ENCODE measurements at regions not wholly inside any gene's neighbourhood (a gene's known extent, or its start where the extent isn't known, plus 50 kb on each side); places are given as distances from the start of the nearest gene placed in this dataset.

DNA sequence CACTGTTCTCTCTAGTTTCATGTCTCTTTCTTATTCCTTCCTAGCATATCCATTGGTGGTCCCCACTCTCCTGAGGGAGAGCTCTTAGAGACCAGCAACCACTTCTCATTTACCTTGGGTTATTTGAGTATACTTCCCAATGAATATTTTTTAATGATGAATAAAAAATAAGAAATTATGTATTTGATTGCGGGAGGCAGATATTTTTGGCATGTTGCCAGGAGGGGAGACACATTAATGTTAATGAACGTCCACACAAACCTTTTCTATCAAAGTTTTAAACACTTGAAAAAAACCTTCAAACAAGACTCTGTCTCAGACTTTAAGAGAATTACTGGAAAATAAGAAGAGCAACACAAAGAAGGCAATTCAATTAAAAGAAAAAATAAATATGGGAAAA lies 260.6 kb upstream of the MAGI2 start:
- no peaks in the 10 kb centered on the region for H3K9me3 ChIP-seq (ENCODE audit: low read depth, low read length)
- H3K36me3 ChIP-seq (ENCODE audit: insufficient read depth, low read length): no peaks in the 10 kb centered on the region
- H3K4me3 ChIP-seq: no peak overlapping the region
- no peak overlapping the region for H3K9ac ChIP-seq (ENCODE audit: insufficient read length)
- DNase-seq (ENCODE audit: low read depth, low spot score): no peak
- TF ChIP-seq FOXP2 (optimal IDR thresholded peaks at IDR 0.05; ENCODE audit: control extremely low read depth, extremely low read length, insufficient read depth) (no peak), EZH2 (IDR thresholded peaks at IDR 0.05) (no peak), POLR2AphosphoS5 (IDR thresholded peaks at IDR 0.05; ENCODE audit: borderline replicate concordance, low read depth, low read length) (no peak)
- no peak overlapping the region for H3K27ac ChIP-seq

DNA sequence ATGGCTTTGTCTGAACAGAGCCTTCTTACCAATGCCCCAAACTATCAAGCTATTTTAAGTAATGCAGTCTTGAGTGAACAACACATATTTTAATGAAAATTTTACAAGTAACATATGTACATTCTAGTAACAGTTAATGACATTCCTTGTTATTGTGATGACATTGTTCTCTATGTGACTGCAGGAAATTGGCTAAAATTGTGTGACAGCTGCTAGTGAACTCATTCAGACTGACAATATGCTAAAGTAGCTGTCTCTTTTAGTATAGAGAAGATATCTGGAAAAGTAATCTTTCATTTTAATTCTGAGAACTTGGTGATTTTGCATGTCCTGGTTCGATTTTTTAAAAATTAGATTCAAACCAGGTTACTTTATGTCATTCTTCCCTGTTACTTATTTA lies 259.8 kb upstream of the MAGI2 start:
- no peak overlapping the region for H3K9ac ChIP-seq (ENCODE audit: insufficient read length)
- no peak overlapping the region for H3K27ac ChIP-seq
- no peaks in the 10 kb centered on the region for H3K36me3 ChIP-seq (ENCODE audit: insufficient read depth, low read length)
- no peak for TF ChIP-seq FOXP2 (optimal IDR thresholded peaks at IDR 0.05; ENCODE audit: control extremely low read depth, extremely low read length, insufficient read depth)
- TF ChIP-seq POLR2AphosphoS5 (IDR thresholded peaks at IDR 0.05; ENCODE audit: borderline replicate concordance, low read depth, low read length): no peak
- TF ChIP-seq EZH2 (IDR thresholded peaks at IDR 0.05): no peak
- no peaks in the 10 kb centered on the region for H3K9me3 ChIP-seq (ENCODE audit: low read depth, low read length)
- DNase-seq (ENCODE audit: low read depth, low spot score): no peak
- no peak overlapping the region for H3K4me3 ChIP-seq

DNA sequence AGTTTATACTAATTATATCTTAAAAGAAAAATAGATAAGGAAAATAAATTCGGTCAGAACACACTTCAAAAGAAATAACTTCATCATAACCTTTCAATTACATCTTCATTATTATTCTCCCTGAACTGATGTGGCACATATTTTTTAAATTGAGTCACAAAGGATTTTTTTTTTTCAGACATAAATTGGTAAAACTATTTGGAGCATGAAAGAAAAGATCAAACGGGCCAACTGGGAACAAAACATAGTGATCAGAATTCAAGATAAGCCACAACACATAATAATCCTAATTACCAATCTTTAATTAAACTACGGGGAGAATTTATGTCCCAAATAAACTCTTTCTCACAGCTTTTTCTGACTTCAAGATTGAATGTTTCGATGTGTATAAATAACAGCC lies 258.2 kb upstream of the MAGI2 start:
- H3K27ac ChIP-seq: no peak overlapping the region
- no peak overlapping the region for H3K9ac ChIP-seq (ENCODE audit: insufficient read length)
- no peaks in the 10 kb centered on the region for H3K36me3 ChIP-seq (ENCODE audit: insufficient read depth, low read length)
- no peak overlapping the region for H3K4me3 ChIP-seq
- TF ChIP-seq POLR2AphosphoS5 (IDR thresholded peaks at IDR 0.05; ENCODE audit: borderline replicate concordance, low read depth, low read length): no peak
- no peak for TF ChIP-seq FOXP2 (optimal IDR thresholded peaks at IDR 0.05; ENCODE audit: control extremely low read depth, extremely low read length, insufficient read depth)
- TF ChIP-seq EZH2 (IDR thresholded peaks at IDR 0.05): no peak
- DNase-seq (ENCODE audit: low read depth, low spot score): no peak
- H3K9me3 ChIP-seq (ENCODE audit: low read depth, low read length): no peaks in the 10 kb centered on the region

DNA sequence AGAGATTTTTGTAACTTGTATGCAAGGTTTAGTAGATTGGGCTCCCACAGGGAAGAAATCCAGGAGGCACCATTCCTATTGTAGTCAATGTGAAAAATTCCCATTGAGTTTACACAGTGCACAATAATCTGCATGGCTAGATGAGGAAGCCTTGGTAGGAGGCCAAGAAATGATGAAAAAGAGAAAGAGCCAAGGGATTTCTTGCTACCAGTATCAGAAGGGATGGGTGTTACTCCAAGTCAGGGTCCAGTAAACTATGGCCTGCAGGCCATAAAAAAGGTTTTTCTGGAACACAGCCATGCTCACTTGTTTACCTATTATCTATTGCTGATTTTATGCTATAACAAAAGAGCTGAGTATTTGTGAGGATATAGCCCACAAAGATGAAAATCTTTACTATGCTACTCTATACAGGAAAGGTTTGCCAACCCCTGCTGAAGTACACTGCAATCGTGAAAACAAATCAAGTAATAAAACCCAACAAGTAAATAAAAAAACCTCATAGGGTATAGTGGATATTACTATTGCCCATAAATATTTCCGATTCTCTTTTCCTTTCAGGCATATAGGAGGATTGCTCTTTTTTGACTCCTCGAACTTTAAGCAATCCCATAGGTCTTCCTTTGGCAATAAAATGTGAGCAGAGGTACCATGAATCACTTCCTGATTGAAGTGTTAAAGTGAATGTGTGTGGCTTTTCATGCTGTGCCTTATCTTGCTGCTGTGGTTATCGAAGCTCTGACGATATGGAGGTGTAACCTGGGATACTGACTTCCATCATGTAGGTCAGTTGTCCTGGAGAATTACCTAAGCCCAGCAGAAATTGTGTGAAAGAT lies 256.3 kb upstream of the MAGI2 start:
- TF ChIP-seq POLR2AphosphoS5 (IDR thresholded peaks at IDR 0.05; ENCODE audit: borderline replicate concordance, low read depth, low read length): no peak
- no peak overlapping the region for H3K4me3 ChIP-seq
- no peaks in the 10 kb centered on the region for H3K9me3 ChIP-seq (ENCODE audit: low read depth, low read length)
- no peak overlapping the region for H3K27ac ChIP-seq
- no peak overlapping the region for H3K9ac ChIP-seq (ENCODE audit: insufficient read length)
- H3K36me3 ChIP-seq (ENCODE audit: insufficient read depth, low read length): no peaks in the 10 kb centered on the region
- no peak for DNase-seq (ENCODE audit: low read depth, low spot score)

DNA sequence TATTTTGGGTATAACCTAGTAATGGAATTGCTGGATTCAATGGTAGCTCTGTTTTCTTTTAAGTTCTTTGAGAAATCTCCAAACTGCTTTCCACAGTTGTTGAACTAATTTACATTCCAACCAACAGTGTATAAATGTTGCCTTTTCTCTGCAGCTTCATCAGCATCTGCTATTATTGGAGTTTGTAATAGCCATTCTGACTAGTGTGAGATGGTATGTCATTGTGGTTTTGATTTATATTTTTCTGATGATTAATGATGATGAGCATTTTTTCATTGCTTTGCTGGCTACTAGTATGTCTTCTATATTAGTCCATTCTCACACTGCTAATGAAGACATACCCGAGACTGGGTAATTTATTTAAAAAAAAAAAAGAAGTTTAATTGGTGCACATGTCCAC lies 248.6 kb upstream of the MAGI2 start:
- Histone ChIP-seq H3K36me3 (ENCODE audit: insufficient read depth, low read length) (no peaks in the 10 kb centered on the region), H3K4me3 (no peak overlapping the region), H3K27ac (no peak overlapping the region), H3K9ac (ENCODE audit: insufficient read length) (no peak overlapping the region), H3K9me3 (ENCODE audit: low read depth, low read length) (no peaks in the 10 kb centered on the region)
- no peak for DNase-seq (ENCODE audit: low read depth, low spot score)
- TF ChIP-seq EZH2 (IDR thresholded peaks at IDR 0.05): no peak
- TF ChIP-seq FOXP2 (optimal IDR thresholded peaks at IDR 0.05; ENCODE audit: control extremely low read depth, extremely low read length, insufficient read depth): no peak
- no peak for TF ChIP-seq POLR2AphosphoS5 (IDR thresholded peaks at IDR 0.05; ENCODE audit: borderline replicate concordance, low read depth, low read length)

DNA sequence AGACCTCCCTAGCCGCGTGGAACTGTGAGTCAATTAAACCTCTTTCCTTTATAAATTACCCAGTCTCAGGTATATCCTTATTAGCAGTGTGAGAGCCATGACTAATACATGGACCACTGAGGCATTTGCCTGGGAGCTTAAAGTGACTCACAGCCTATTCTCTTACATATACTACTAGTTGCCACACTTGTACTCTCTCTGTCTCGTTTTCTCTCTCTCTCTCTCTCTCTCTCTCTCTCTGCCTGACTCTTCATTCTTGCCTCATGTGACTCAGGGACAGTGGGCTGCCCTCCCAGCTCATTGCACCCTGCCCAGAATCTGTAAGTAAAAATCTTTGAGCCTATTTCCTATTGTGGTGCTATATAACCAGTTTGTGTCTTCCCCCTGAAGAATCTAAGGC lies 238.5 kb upstream of the MAGI2 start:
- no peaks in the 10 kb centered on the region for H3K36me3 ChIP-seq (ENCODE audit: insufficient read depth, low read length)
- no peaks in the 10 kb centered on the region for H3K9me3 ChIP-seq (ENCODE audit: low read depth, low read length)
- DNase-seq (ENCODE audit: low read depth, low spot score): no peak
- TF ChIP-seq POLR2AphosphoS5 (IDR thresholded peaks at IDR 0.05; ENCODE audit: borderline replicate concordance, low read depth, low read length): no peak
- no peak for TF ChIP-seq FOXP2 (optimal IDR thresholded peaks at IDR 0.05; ENCODE audit: control extremely low read depth, extremely low read length, insufficient read depth)
- TF ChIP-seq EZH2 (IDR thresholded peaks at IDR 0.05): no peak
- no peak overlapping the region for H3K4me3 ChIP-seq
- no peak overlapping the region for H3K9ac ChIP-seq (ENCODE audit: insufficient read length)
- H3K27ac ChIP-seq: no peak overlapping the region

DNA sequence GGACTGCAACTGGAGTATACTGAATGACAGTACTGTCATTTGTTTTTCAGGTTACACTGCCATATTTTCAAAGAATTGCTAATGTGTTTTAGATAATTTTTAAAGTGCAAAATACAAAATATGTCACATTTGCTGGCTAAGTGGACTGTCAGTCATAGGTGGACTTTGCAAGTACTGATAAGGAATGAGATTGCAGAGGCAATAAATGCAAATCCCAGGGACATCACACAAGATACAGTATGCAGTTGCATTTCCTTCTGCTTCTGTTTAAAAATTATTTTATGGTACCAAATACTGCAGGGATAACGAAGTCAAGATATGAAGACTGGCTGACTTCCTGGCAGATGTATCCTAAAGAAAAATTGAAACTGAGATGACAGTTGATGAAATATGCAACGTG lies 237.6 kb upstream of the MAGI2 start:
- H3K27ac ChIP-seq: no peak overlapping the region
- no peak overlapping the region for H3K9ac ChIP-seq (ENCODE audit: insufficient read length)
- no peaks in the 10 kb centered on the region for H3K36me3 ChIP-seq (ENCODE audit: insufficient read depth, low read length)
- H3K9me3 ChIP-seq (ENCODE audit: low read depth, low read length): no peaks in the 10 kb centered on the region
- TF ChIP-seq POLR2AphosphoS5 (IDR thresholded peaks at IDR 0.05; ENCODE audit: borderline replicate concordance, low read depth, low read length) (no peak), EZH2 (IDR thresholded peaks at IDR 0.05) (no peak)
- H3K4me3 ChIP-seq: no peak overlapping the region
- DNase-seq (ENCODE audit: low read depth, low spot score): no peak

DNA sequence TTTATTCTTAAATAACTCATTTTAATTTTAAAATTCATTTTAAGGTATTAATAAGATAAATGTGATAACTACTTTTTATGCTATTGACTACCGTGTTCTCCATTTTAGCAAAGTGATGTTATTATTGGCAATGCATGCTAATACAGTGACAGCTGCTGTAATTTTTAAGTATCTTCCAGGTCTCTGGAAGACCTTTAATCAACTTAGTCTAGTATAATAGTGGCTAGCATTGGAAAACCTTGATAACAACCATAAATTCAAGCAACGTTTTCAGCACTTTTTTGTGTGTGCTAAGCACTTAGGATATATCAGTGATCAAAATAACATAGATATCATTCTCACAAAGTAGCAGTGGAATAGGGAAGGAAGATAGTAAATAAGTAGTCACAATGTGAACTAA lies 230.9 kb upstream of the MAGI2 start:
- no peak overlapping the region for H3K27ac ChIP-seq
- H3K36me3 ChIP-seq (ENCODE audit: insufficient read depth, low read length): no peaks in the 10 kb centered on the region
- TF ChIP-seq POLR2AphosphoS5 (IDR thresholded peaks at IDR 0.05; ENCODE audit: borderline replicate concordance, low read depth, low read length) (no peak), EZH2 (IDR thresholded peaks at IDR 0.05) (no peak), FOXP2 (optimal IDR thresholded peaks at IDR 0.05; ENCODE audit: control extremely low read depth, extremely low read length, insufficient read depth) (no peak)
- no peaks in the 10 kb centered on the region for H3K9me3 ChIP-seq (ENCODE audit: low read depth, low read length)
- H3K9ac ChIP-seq (ENCODE audit: insufficient read length): no peak overlapping the region
- H3K4me3 ChIP-seq: no peak overlapping the region
- no peak for DNase-seq (ENCODE audit: low read depth, low spot score)

DNA sequence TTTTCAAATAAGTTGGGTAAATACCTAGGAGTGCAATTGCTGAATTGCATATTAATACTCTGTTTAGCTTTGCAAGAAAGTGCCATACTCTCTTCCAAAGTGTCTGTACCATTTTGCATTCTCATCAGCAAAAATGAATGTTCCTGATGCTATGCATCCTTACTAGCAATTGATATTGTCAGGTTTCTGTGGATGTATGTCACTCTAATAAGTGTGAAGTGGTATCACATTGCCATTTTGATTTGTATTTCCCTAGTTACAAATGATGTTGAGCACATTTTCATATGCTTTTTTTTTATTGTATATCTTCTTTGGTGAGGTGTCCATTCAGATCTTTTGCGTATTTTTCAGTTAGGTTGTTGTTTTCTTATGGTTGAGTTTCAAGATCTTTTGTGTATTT lies 230.4 kb upstream of the MAGI2 start:
- H3K27ac ChIP-seq: no peak overlapping the region
- TF ChIP-seq FOXP2 (optimal IDR thresholded peaks at IDR 0.05; ENCODE audit: control extremely low read depth, extremely low read length, insufficient read depth) (no peak), EZH2 (IDR thresholded peaks at IDR 0.05) (no peak), POLR2AphosphoS5 (IDR thresholded peaks at IDR 0.05; ENCODE audit: borderline replicate concordance, low read depth, low read length) (no peak)
- no peak for DNase-seq (ENCODE audit: low read depth, low spot score)
- H3K9ac ChIP-seq (ENCODE audit: insufficient read length): no peak overlapping the region
- no peak overlapping the region for H3K4me3 ChIP-seq
- H3K9me3 ChIP-seq (ENCODE audit: low read depth, low read length): no peaks in the 10 kb centered on the region
- H3K36me3 ChIP-seq (ENCODE audit: insufficient read depth, low read length): no peaks in the 10 kb centered on the region
